Panc1 (cell line): ENCODE measurements at regions not wholly inside any gene's neighbourhood (a gene's known extent, or its start where the extent isn't known, plus 50 kb on each side); places are given as distances from the start of the nearest gene placed in this dataset.

Experiments used
- ATAC-seq: fragments of 200-7000 bp; cut with Tn5 transposase; 2 replicates; pipeline ENCODE4 v1.9.1; 2020; ENCODE audit warnings: mild to moderate bottlenecking, moderate library complexity
- BruUV-seq: library from RNA; stranded (reverse); fragments of 400-500 nt; replicated peaks from 2 replicates; lab custom pipeline; 2021; lab: Mats Ljungman, UMichigan
- CTCF ChIA-PET: fragments of 300-600 bp; sonication (Branson Sonifier 250); formaldehyde crosslinking; loops from one replicate; lab custom pipeline; 2022; ENCODE audit warnings: antibody characterized with exemption; lab: Charles Lee
- POLR2A ChIA-PET: fragments of 300-600 bp; sonication (Branson Sonifier 250); formaldehyde crosslinking; loops from one replicate; lab custom pipeline; 2022; ENCODE audit warnings: antibody characterized with exemption; lab: Charles Lee
- DNase-seq: peaks from one replicate; pipeline ENCODE4 v3.0.0-alpha.2; 2010; ENCODE audit warnings: low read depth, low spot score
- H3K27ac ChIP-seq: 2 replicates; pipeline ENCODE4 v1.5.1; 2011; ENCODE audit warnings: mild to moderate bottlenecking, low read length, inconsistent platforms
- H3K27me3 ChIP-seq: fragments of 200-500 bp; sonication (Bioruptor generic); 2 replicates; pipeline ENCODE4 v1.6.0; 2014; ENCODE audit warnings: low read length, inconsistent platforms; ENCODE audit not compliant: control insufficient read depth, insufficient read depth
- H3K36me3 ChIP-seq: fragments of 200-500 bp; sonication (Bioruptor generic); 2 replicates; pipeline ENCODE4 v1.5.1; 2014; ENCODE audit warnings: inconsistent platforms, mild to moderate bottlenecking, low read length, moderate library complexity; ENCODE audit not compliant: control insufficient read depth, insufficient read depth
- H3K4me1 ChIP-seq: 2 replicates; pipeline ENCODE4 v1.5.1; 2011; ENCODE audit warnings: inconsistent platforms, mild to moderate bottlenecking, low read length, moderate library complexity; ENCODE audit not compliant: control insufficient read depth, insufficient read depth
- H3K4me3 ChIP-seq, 2 experiments: 2 replicates each; pipeline ENCODE4 v1.5.1; 2011 to 2012; ENCODE audit warnings: low read depth in 2 of 2, low read length in 2 of 2, mild to moderate bottlenecking in 2 of 2, inconsistent platforms in 1 of 2, moderate library complexity in 1 of 2
- H3K9me3 ChIP-seq: fragments of 200-500 bp; sonication (Bioruptor generic); 2 replicates; pipeline ENCODE4 v1.5.1; 2014; ENCODE audit warnings: low read depth, mild to moderate bottlenecking, inconsistent platforms, low read length, moderate library complexity; ENCODE audit not compliant: control insufficient read depth, insufficient read depth
- POLR2AphosphoS5 ChIP-seq: IDR thresholded peaks from 2 replicates; pipeline ENCODE4 v1.6.1; 2012; ENCODE audit warnings: mild to moderate bottlenecking, low read depth, low read length, moderate library complexity
- SIN3A ChIP-seq: IDR thresholded peaks from 2 replicates; pipeline ENCODE4 v1.6.1; 2012; ENCODE audit warnings: low read depth, mild to moderate bottlenecking, low read length, moderate library complexity, borderline replicate concordance; ENCODE audit not compliant: insufficient read depth
- TCF7L2 ChIP-seq: IDR thresholded peaks from 2 replicates; pipeline ENCODE4 v1.6.1; 2011; ENCODE audit warnings: mild to moderate bottlenecking, low read depth, low read length, inconsistent platforms
- in situ Hi-C: cut with HindIII; loops from 2 replicates; pipeline ENCODE4 v1.10.0; 2016; ENCODE audit warnings: low sequenced_read_pairs, low pct_unique_long_range_greater_than_20kb
- intact Hi-C: fragments of 100-400 bp; cut with micrococcal nuclease; formaldehyde crosslinking; loops from one replicate; pipeline ENCODE4 v1.10.0; 2022; ENCODE audit not compliant: unreplicated experiment
- TF ChIP-seq, protein P1 (sequence below): fragments of 450-650 bp; IDR thresholded peaks from 2 replicates; pipeline ENCODE4 v1.5.1; 2017; ENCODE audit warnings: mild to moderate bottlenecking
- TF ChIP-seq, protein P2 (sequence below), 2 experiments: IDR thresholded peaks; 2 replicates each; pipeline ENCODE4 v1.6.1; 2011 to 2012; ENCODE audit warnings: low read depth in 2 of 2, control low read depth in 1 of 2, low read length in 1 of 2, mild to moderate bottlenecking in 1 of 2, moderate library complexity in 1 of 2; ENCODE audit not compliant: insufficient read depth in 1 of 2

DNA sequence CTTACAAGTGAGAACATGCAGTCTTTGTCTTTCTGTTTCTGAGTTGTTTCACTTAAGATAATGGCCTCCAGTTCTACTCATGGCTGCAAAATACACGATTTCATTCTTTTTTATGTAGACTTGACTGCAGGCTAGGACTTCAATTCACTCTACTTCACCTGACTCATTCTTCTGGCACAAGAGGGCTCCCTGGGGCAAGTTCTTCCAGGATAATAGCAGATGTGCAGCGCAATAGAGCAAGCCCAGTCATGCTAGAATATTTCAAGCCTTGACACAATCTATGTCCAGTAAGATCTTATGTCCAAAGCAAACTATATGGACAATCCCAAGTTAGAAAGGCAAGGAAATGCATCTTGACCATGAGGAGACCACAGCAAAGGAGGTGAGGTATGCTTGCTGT is 211.7 kb upstream of the GADL1 start:
- Histone ChIP-seq H3K4me1 (no peaks in the 10 kb centered on the region), H3K27ac (no peak overlapping the region), H3K9me3 (no peaks in the 10 kb centered on the region), H3K4me3 (no peak overlapping the region), H3K27me3 (no peaks in the 10 kb centered on the region), H3K36me3 (no peaks in the 10 kb centered on the region)
- ChIA-PET CTCF (no interaction called here), POLR2A (no interaction called here)
- intact Hi-C loops (no loop called here), in situ Hi-C loops (no loop called here)
- TF ChIP-seq SIN3A, result no peak
- no peak for TF ChIP-seq POLR2AphosphoS5
- TF ChIP-seq, protein P1, sequence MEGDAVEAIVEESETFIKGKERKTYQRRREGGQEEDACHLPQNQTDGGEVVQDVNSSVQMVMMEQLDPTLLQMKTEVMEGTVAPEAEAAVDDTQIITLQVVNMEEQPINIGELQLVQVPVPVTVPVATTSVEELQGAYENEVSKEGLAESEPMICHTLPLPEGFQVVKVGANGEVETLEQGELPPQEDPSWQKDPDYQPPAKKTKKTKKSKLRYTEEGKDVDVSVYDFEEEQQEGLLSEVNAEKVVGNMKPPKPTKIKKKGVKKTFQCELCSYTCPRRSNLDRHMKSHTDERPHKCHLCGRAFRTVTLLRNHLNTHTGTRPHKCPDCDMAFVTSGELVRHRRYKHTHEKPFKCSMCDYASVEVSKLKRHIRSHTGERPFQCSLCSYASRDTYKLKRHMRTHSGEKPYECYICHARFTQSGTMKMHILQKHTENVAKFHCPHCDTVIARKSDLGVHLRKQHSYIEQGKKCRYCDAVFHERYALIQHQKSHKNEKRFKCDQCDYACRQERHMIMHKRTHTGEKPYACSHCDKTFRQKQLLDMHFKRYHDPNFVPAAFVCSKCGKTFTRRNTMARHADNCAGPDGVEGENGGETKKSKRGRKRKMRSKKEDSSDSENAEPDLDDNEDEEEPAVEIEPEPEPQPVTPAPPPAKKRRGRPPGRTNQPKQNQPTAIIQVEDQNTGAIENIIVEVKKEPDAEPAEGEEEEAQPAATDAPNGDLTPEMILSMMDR, result no peak
- TF ChIP-seq TCF7L2, result no peak
- TF ChIP-seq, protein P2, sequence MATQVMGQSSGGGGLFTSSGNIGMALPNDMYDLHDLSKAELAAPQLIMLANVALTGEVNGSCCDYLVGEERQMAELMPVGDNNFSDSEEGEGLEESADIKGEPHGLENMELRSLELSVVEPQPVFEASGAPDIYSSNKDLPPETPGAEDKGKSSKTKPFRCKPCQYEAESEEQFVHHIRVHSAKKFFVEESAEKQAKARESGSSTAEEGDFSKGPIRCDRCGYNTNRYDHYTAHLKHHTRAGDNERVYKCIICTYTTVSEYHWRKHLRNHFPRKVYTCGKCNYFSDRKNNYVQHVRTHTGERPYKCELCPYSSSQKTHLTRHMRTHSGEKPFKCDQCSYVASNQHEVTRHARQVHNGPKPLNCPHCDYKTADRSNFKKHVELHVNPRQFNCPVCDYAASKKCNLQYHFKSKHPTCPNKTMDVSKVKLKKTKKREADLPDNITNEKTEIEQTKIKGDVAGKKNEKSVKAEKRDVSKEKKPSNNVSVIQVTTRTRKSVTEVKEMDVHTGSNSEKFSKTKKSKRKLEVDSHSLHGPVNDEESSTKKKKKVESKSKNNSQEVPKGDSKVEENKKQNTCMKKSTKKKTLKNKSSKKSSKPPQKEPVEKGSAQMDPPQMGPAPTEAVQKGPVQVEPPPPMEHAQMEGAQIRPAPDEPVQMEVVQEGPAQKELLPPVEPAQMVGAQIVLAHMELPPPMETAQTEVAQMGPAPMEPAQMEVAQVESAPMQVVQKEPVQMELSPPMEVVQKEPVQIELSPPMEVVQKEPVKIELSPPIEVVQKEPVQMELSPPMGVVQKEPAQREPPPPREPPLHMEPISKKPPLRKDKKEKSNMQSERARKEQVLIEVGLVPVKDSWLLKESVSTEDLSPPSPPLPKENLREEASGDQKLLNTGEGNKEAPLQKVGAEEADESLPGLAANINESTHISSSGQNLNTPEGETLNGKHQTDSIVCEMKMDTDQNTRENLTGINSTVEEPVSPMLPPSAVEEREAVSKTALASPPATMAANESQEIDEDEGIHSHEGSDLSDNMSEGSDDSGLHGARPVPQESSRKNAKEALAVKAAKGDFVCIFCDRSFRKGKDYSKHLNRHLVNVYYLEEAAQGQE (IDR thresholded peaks at IDR 0.05; ENCODE audit: insufficient read depth in 1 of 2, low read depth in 2 of 2, low read length in 1 of 2), result no peak
- BruUV-seq, result no TSS peak
- DNase-seq (no peak), ATAC-seq (no peak)

DNA sequence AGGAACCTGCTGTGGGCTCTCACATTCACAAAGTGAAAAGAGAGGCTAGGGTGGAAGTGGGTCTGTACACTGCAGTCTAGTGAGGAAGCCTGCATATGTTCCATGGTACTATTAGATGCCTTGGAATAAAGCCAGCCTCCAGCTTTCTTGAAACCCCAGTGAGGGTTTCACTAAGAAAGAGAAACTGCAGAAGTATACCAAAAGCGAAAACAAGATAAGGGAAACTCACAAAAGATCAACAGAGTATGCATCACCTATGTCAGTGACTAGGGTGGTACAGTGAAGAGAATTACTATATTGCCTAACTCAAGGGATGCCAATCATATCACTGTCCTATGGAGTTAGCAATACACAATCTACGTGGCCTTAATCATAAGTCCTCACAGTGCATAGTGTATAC is 212.5 kb upstream of the GADL1 start:
- Histone ChIP-seq H3K4me3 (no peak overlapping the region), H3K27me3 (no peaks in the 10 kb centered on the region), H3K4me1 (no peaks in the 10 kb centered on the region), H3K27ac (no peak overlapping the region), H3K9me3 (no peaks in the 10 kb centered on the region), H3K36me3 (no peaks in the 10 kb centered on the region)
- intact Hi-C loops, result no loop called here
- BruUV-seq, result no TSS peak
- in situ Hi-C loops, result no loop called here
- TF ChIP-seq, protein P1, result no peak
- TF ChIP-seq SIN3A (no peak), POLR2AphosphoS5 (no peak), TCF7L2 (no peak)
- TF ChIP-seq, protein P2 (IDR thresholded peaks at IDR 0.05; ENCODE audit: insufficient read depth in 1 of 2, low read depth in 2 of 2, low read length in 1 of 2), result no peak
- CTCF ChIA-PET, result no interaction called here
- POLR2A ChIA-PET, result no interaction called here
- DNase-seq (no peak), ATAC-seq (no peak)
